OCI-LY3 (cell line): ENCODE measurements at regions not wholly inside any gene's neighbourhood (a gene's known extent, or its start where the extent isn't known, plus 50 kb on each side); places are given as distances from the start of the nearest gene placed in this dataset.

ENCODE experiments used
- H2AFZ ChIP-seq: fragments of 200-600, 300-600 bp; shearing (Covaris generic); 2 replicates; pipeline ENCODE4 v1.6.0; 2014; ENCODE audit warnings: antibody characterized with exemption, low read depth, low read length
- H3K27ac ChIP-seq: fragments of 200-600, 300-600 bp; sonication (generic); 2 replicates; pipeline ENCODE4 v1.5.1; 2014; ENCODE audit warnings: mild to moderate bottlenecking, low read length, moderate library complexity, mixed read lengths
- H3K27me3 ChIP-seq: fragments of 200-600, 300-600 bp; sonication (generic); 2 replicates; pipeline ENCODE4 v1.6.1; 2014; ENCODE audit warnings: low read depth, low read length, mixed read lengths
- H3K36me3 ChIP-seq: fragments of 200-600, 300-600 bp; sonication (generic); replicated peaks from 2 replicates; pipeline ENCODE3; 2014; ENCODE audit warnings: low read depth, low read length, mixed read lengths
- H3K4me1 ChIP-seq: fragments of 300-600, 200-600 bp; sonication (generic); 2 replicates; pipeline ENCODE4 v1.6.1; 2014; ENCODE audit warnings: low read length, mixed read lengths
- H3K4me2 ChIP-seq: fragments of 200-600, 300-600 bp; sonication (generic); 2 replicates; pipeline ENCODE4 v1.6.1; 2014; ENCODE audit warnings: low read length, mixed read lengths
- H3K4me3 ChIP-seq: fragments of 300-600, 200-600 bp; sonication (generic); 2 replicates; pipeline ENCODE4 v1.5.1; 2014; ENCODE audit warnings: antibody characterized with exemption, mild to moderate bottlenecking, low read length, moderate library complexity
- H3K79me2 ChIP-seq: fragments of 300-600, 200-600 bp; shearing (Covaris generic); 2 replicates; pipeline ENCODE4 v1.6.1; 2014; ENCODE audit warnings: mild to moderate bottlenecking, low read length, mixed read lengths
- H3K9ac ChIP-seq: fragments of 300-600, 200-600 bp; shearing (Covaris generic); 2 replicates; pipeline ENCODE4 v1.6.0; 2014; ENCODE audit warnings: mild to moderate bottlenecking, low read length, moderate library complexity
- H3K9me3 ChIP-seq: fragments of 200-600, 300-600 bp; shearing (Covaris generic); 2 replicates; pipeline ENCODE4 v1.6.1; 2014; ENCODE audit warnings: low read length, mixed read lengths; ENCODE audit not compliant: insufficient read depth
- H4K20me1 ChIP-seq: fragments of 200-600, 300-600 bp; sonication (generic); 2 replicates; pipeline ENCODE4 v1.6.1; 2016; ENCODE audit warnings: low read length, mixed read lengths; ENCODE audit not compliant: insufficient read depth
- EZH2phosphoT487 ChIP-seq: fragments of 200-600 bp; shearing (Covaris generic); IDR thresholded peaks from 2 replicates; pipeline ENCODE4 v1.6.1; 2018; ENCODE audit warnings: antibody characterized with exemption, mixed run types, low read depth
- TF ChIP-seq, protein P1 (sequence below): fragments of 200-600, 300-600 bp; sonication (generic); IDR thresholded peaks from 2 replicates; pipeline ENCODE4 v1.5.1; 2014; ENCODE audit warnings: antibody characterized with exemption, low read length, low read depth

DNA sequence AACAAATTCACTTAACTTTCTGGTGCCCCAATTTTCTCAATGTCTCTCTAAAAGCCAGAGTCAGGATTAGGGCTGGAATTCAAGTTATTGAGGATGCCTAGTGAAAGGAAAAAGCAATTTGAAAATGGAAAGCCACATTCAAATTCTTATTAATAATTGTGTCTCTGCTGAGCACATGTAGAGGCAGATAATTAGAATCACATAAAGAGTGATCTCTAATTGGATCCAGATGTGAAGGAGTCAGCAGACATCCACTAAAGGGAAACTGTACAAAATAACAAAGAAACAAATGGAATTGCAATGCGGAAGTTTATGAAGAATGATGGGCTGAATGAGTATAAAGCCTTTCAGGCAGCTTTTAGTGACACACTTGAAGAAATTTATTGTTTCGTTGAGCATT is 482.6 kb downstream of the TTLL7 start:
- no peak for TF ChIP-seq EZH2phosphoT487
- TF ChIP-seq, protein P1, sequence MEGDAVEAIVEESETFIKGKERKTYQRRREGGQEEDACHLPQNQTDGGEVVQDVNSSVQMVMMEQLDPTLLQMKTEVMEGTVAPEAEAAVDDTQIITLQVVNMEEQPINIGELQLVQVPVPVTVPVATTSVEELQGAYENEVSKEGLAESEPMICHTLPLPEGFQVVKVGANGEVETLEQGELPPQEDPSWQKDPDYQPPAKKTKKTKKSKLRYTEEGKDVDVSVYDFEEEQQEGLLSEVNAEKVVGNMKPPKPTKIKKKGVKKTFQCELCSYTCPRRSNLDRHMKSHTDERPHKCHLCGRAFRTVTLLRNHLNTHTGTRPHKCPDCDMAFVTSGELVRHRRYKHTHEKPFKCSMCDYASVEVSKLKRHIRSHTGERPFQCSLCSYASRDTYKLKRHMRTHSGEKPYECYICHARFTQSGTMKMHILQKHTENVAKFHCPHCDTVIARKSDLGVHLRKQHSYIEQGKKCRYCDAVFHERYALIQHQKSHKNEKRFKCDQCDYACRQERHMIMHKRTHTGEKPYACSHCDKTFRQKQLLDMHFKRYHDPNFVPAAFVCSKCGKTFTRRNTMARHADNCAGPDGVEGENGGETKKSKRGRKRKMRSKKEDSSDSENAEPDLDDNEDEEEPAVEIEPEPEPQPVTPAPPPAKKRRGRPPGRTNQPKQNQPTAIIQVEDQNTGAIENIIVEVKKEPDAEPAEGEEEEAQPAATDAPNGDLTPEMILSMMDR: no peak
- Histone ChIP-seq H3K4me3 (no peak overlapping the region), H3K27ac (no peak overlapping the region), H3K4me2 (no peak overlapping the region), H3K36me3 (no peaks in the 10 kb centered on the region), H4K20me1 (no peaks in the 10 kb centered on the region), H3K79me2 (no peaks in the 10 kb centered on the region), H3K27me3 (no peaks in the 10 kb centered on the region), H3K9ac (no peak overlapping the region), H2AFZ (no peak overlapping the region), H3K4me1 (peaks cover 14% of the 10 kb centered on the region), H3K9me3 (no peaks in the 10 kb centered on the region)

DNA sequence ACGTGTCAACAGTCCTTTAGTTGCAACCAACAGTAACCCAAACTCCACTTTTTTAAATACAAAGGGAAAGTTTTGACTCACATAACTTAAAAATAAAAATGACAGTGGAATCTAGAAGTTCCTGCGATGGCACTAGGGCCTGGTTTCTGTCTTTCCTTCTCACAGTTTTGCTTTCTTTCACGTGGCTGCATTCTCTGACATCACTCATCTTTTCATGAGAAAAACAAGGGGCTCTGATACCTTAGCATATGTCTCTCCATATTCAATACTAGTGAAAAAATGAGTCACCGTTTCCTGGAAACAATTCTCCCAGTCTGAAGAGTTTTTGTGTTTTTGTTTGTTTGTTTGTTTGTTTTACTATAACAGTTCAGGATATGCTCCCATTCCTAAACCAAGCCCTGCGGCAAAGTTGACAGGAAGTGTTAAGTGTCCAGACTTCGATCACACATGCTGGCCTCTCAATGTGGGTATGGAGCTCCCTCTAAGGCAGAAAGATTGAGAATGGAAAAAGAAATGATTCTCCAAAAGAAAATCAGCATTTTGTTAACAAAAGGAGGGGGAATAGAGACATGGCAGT is 483.3 kb downstream of the TTLL7 start:
- Histone ChIP-seq H3K4me2 (no peak overlapping the region), H3K27ac (no peak overlapping the region)

DNA sequence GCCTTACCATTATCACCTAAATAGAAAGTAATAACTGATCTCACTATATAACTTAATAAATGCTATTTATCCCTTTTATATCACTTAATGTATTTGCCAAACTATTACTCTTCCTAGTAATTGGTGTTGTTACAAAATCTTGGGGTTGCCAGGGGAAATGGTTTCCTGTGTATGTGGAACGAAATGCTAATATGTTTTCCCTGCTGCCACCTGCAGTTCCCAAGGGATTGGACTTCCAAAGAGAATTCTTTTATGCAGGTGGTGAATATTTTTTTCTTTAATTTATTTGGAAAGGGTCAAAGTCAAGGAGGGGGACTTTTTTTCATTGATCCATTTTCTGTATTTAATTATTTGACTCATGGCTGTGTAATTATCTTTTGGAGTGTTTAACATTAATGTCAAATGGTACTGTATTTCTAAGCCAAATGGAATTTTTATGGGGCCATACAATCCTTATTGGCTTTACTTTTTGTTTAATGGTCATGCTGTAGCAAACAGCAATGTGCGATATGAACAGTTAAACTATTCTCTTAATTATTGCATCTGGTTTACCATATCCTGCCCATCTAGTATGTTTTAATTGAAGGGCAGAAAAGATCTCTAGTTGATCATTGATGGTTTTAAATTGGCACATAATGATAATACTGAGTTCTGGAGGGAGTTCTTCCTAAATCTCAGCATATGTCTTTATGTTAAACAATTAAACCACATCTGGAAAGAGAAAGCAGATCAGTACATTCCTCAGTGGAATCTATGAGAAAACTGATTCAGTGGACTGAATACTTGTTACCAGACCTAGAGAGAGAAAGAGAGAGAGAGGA is 486.3 kb downstream of the TTLL7 start:
- Histone ChIP-seq H3K27me3 (no peaks in the 10 kb centered on the region), H3K4me3 (no peak overlapping the region), H4K20me1 (no peaks in the 10 kb centered on the region), H3K27ac (no peak overlapping the region), H3K4me2 (no peak overlapping the region), H3K9ac (no peak overlapping the region), H3K9me3 (no peaks in the 10 kb centered on the region), H3K79me2 (no peaks in the 10 kb centered on the region), H3K36me3 (no peaks in the 10 kb centered on the region), H3K4me1 (peaks cover 18% of the 10 kb centered on the region), H2AFZ (no peak overlapping the region)
- no peak for TF ChIP-seq EZH2phosphoT487
- TF ChIP-seq, protein P1: no peak

More for the DNA sequence above, 483.3 kb downstream of the TTLL7 start:
- TF ChIP-seq EZH2phosphoT487: no peak
- TF ChIP-seq, protein P1: no peak
- H3K4me3 ChIP-seq: no peak overlapping the region
- H3K9ac ChIP-seq: no peak overlapping the region
- H3K79me2 ChIP-seq: no peaks in the 10 kb centered on the region
- H2AFZ ChIP-seq: no peak overlapping the region
- H3K36me3 ChIP-seq: no peaks in the 10 kb centered on the region
- H3K4me1 ChIP-seq: peaks cover 14% of the 10 kb centered on the region
- no peaks in the 10 kb centered on the region for H3K9me3 ChIP-seq
- no peaks in the 10 kb centered on the region for H4K20me1 ChIP-seq
- no peaks in the 10 kb centered on the region for H3K27me3 ChIP-seq

DNA sequence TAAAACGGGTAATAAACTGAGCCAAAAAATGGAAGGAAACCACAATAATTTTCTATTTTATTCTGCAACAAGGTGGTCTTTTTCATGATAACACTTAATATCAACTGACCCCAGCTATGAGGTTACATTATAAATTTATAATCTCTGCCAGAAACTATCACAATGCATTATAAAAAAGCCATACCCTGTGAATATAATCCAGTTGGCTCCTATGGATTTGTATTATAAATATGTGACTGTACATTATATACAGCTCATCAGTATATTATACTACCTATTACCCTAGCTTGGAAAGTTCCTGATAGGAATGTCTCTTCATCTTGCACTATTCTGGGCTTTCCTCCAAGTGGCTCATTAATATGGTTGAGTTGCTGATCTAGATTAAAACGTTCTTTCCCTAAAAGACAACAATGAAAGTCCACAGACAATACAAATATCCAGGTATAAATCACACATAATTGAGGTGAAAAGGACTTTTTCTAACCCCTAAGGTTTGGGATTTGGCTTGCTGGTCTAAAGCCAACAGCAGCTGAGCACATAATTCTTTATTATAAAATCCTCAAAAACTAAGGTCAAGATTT is 487.7 kb downstream of the TTLL7 start:
- Histone ChIP-seq H2AFZ (no peak overlapping the region), H3K4me3 (no peak overlapping the region), H3K9me3 (no peaks in the 10 kb centered on the region), H3K27me3 (no peaks in the 10 kb centered on the region), H3K4me1 (peaks cover 18% of the 10 kb centered on the region), H3K79me2 (no peaks in the 10 kb centered on the region), H3K27ac (no peak overlapping the region), H3K4me2 (no peak overlapping the region), H4K20me1 (no peaks in the 10 kb centered on the region), H3K9ac (no peak overlapping the region), H3K36me3 (no peaks in the 10 kb centered on the region)
- TF ChIP-seq EZH2phosphoT487: no peak
- TF ChIP-seq, protein P1: no peak
